Stomach smooth muscle (tissue), 2 donors: ENCODE measurements at regions not wholly inside any gene's neighbourhood (a gene's known extent, or its start where the extent isn't known, plus 50 kb on each side); places are given as distances from the start of the nearest gene placed in this dataset.

Source experiments
- H3K27ac ChIP-seq: one replicate; pipeline ENCODE4 v1.7.0; 2013; ENCODE audit warnings: mild to moderate bottlenecking, low read length, inconsistent platforms
- H3K27me3 ChIP-seq, 2 donors: one replicate each; pipeline ENCODE4 v1.7.0; 2013; ENCODE audit warnings: low read length in 2 of 2; ENCODE audit not compliant: insufficient read depth in 2 of 2, control insufficient read depth in 1 of 2
- H3K36me3 ChIP-seq, 2 donors: one replicate each; pipeline ENCODE4 v1.7.0; 2013; ENCODE audit warnings: low read length in 2 of 2; ENCODE audit not compliant: control insufficient read depth in 2 of 2, insufficient read depth in 2 of 2
- H3K4me1 ChIP-seq: one replicate; pipeline ENCODE4 v1.7.0; 2013; ENCODE audit warnings: low read length; ENCODE audit not compliant: control insufficient read depth, insufficient read depth
- H3K4me3 ChIP-seq, 2 donors: one replicate each; pipeline ENCODE4 v1.7.0; 2013; ENCODE audit warnings: low read length in 2 of 2
- H3K9ac ChIP-seq, 2 donors: one replicate each; pipeline ENCODE4 v1.7.0; 2013; ENCODE audit warnings: low read length in 2 of 2, mild to moderate bottlenecking in 1 of 2
- H3K9me3 ChIP-seq, 2 donors: one replicate each; pipeline ENCODE4 v1.7.0; 2013; ENCODE audit warnings: low read length in 2 of 2; ENCODE audit not compliant: control insufficient read depth in 2 of 2
- donor health status: healthy.
- donor health status: Pancreatic carcinoma.

DNA sequence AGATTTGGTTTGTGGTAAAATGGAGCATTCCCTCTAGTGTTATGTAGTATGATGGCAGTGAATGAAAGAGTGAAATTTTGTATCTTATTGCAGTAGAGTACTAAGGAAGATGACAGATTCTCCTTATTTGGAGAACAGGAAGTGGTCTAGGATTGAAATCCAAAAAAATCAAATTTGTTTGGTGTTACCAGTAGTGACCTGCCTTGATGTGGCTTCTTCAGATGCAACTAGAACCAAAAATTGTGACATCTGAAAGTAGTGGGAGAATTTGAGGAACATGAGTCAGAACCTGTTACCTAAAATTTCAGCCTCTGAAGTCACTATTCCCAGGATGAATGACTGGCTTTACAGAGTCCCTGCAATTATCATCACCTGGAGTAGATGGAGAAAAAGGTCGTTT is 165.9 kb downstream of the KLF5 start:
- H3K9me3 ChIP-seq = no peaks in the 10 kb centered on the region
- no peak overlapping the region for H3K4me3 ChIP-seq
- H3K27me3 ChIP-seq = peaks cover 0 to 3% of the 10 kb centered on the region in 2 donors
- no peak overlapping the region for H3K9ac ChIP-seq
- no peaks in the 10 kb centered on the region for H3K4me1 ChIP-seq
- H3K36me3 ChIP-seq = no peaks in the 10 kb centered on the region
- no peak overlapping the region for H3K27ac ChIP-seq

DNA sequence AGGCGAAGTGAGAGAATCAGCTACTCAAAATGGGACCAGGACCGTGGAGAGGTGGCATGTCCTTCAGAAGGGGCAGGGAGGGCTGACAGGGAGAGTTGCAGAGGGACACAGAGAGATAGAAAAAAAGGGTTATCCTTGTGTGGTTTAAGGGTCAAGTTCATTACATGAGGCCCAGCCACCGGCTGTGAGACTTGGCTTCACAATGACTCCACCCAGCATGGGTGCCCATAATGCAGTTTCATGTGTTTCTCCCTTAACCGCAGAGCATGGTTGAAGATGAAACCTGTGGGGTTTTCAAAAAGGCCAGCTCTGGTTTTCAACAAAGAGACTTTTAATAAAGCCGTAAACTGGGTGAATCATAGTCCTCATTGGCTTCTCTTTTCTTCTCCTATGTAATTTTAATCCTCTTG is 164.6 kb downstream of the KLF5 start:
- no peaks in the 10 kb centered on the region for H3K4me1 ChIP-seq
- H3K4me3 ChIP-seq = no peak overlapping the region
- no peak overlapping the region for H3K9ac ChIP-seq
- H3K27ac ChIP-seq = no peak overlapping the region
- H3K36me3 ChIP-seq = no peaks in the 10 kb centered on the region
- no peaks in the 10 kb centered on the region for H3K9me3 ChIP-seq
- H3K27me3 ChIP-seq = peaks cover 0 to 3% of the 10 kb centered on the region in 2 donors

DNA sequence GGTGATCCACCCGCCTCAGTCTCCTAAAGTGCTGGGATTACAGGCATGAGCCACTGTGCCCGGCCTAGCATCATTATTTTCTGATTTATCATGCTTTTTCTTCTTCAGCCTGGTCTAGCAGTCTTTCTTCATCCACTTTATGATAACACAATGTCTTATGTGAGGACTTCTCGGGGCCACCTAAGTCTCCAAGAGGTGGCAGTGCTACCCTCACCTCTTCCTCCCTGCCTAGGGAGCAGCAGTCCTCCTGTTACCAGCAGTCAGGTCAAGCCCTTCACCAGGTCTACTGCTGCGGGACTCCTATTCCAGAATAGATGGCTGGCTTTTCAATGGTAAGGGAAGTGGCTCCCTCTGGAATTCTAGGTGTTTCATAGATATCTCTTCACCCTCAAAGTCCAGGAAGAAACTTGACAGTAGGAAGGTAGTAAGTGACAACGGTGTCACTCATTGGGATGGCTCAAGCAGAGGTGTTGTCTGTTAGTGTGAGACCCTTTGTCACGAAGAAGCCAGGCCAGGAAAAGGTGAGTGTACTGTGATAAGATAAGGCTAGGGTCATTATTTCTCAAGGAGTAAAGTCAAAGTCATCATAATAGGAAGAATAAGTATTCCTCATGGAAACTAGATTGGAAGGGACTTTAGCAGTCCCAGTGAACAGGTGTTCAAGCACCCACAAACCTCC is 164.0 kb downstream of the KLF5 start:
- Histone ChIP-seq H3K4me3 (no peak overlapping the region), H3K27ac (no peak overlapping the region), H3K27me3 (peaks cover 0 to 3% of the 10 kb centered on the region in 2 donors), H3K9me3 (no peaks in the 10 kb centered on the region), H3K36me3 (no peaks in the 10 kb centered on the region), H3K9ac (no peak overlapping the region), H3K4me1 (no peaks in the 10 kb centered on the region)

DNA sequence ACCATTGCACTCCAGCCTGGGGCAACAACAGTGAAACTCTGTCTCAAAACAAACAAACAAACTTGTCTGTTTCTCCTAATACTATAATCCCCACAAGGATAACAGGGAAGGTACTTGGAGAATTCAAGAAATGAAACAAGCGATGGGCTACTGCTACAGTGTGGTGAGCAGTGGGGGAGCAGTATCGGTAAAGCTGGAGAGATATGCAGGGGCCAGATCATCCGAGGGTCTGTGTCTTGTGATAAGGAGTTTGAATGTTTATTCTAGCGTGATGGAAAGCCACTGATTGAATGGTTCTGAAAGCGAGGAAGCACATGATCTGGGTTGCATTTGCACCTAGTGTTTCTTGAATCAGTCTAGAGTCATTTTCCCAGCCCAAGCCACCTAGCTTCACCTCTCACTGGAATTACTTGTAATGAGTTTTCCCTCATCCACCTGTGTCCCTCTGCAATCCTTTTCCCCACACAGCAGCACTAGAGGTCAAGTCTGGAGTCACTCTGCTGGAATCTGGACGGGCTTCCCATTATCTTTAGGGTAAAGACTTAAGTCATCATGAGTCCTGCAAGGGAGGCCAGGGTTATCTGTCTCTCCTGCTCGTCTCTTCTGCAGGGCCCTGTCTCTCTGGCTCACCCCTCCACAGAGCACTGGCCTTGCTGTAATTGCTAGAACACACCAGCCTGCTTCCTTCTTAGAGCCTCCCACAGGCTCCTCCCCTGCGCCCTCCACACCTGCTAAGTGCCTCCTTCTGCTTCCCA is 162.3 kb downstream of the KLF5 start:
- H3K9me3 ChIP-seq = no peaks in the 10 kb centered on the region
- H3K27ac ChIP-seq = no peak overlapping the region
- no peak overlapping the region for H3K9ac ChIP-seq
- no peaks in the 10 kb centered on the region for H3K36me3 ChIP-seq
- H3K4me1 ChIP-seq = no peaks in the 10 kb centered on the region
- H3K27me3 ChIP-seq = peaks cover 0 to 3% of the 10 kb centered on the region in 2 donors
- H3K4me3 ChIP-seq = no peak overlapping the region

DNA sequence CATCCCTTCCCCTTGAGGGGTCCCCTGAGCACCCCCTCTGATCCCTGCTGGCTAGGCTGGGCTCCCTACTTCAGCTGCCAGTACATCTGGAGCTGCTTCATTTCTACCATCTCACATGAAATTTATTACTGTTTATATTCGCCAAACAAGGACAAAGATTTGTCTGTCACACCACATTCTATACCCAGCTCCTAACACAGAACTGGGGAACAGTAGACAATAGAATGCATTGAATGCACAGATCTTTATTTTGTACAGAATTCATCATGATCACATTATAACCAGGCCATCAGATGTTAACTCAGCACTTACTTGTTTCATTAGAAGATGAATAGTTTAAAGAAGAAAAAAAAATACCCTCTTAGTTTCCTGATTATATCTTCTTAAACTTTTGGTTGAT is 159.4 kb downstream of the KLF5 start:
- Histone ChIP-seq H3K36me3 (no peaks in the 10 kb centered on the region), H3K9ac (no peak overlapping the region), H3K9me3 (no peaks in the 10 kb centered on the region), H3K4me3 (no peak overlapping the region), H3K4me1 (no peaks in the 10 kb centered on the region), H3K27ac (no peak overlapping the region), H3K27me3 (peaks cover 0 to 3% of the 10 kb centered on the region in 2 donors)

DNA sequence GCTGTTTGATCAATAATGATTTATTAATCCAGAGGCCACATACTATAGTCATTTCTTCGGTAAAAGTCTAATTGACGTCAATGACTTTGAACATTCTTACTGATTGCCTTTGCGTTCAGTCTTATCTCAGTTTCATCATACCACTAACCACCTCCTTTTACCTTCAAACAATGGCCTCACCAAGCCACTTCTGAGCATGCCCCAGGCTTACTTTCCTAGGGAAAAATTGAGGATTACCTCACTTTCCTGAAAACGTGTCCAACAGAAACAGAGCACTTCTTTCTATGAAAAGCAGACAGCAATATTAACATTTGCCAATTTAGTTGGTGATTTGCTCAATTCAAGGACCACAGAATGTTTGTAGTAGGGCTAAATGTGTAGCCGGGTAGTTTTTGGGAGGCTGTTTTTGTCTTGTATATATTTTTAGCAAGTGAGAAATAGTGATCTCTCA is 157.6 kb downstream of the KLF5 start:
- no peak overlapping the region for H3K9ac ChIP-seq
- H3K27me3 ChIP-seq = peaks cover 0 to 3% of the 10 kb centered on the region in 2 donors
- no peaks in the 10 kb centered on the region for H3K36me3 ChIP-seq
- no peak overlapping the region for H3K4me3 ChIP-seq
- no peaks in the 10 kb centered on the region for H3K9me3 ChIP-seq
- no peaks in the 10 kb centered on the region for H3K4me1 ChIP-seq
- H3K27ac ChIP-seq = no peak overlapping the region

DNA sequence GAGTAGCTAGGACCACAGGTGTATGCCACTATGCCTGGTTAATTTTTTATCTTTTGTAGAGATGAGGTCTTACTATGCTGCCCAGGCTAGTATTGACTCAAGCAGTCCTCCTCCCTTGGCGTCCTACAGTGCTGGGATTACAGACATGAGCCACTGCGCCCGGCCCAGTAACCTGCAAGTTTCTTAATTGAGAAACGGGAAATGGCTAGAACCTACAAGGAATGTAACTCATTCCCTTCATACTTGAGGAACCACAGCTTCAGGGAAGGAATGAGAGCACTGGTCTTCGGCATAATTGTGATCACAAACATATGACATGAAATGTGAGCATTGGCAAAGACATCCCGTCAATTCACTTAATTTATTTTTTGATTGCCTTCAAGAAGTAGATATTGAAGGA is 157.0 kb downstream of the KLF5 start:
- Histone ChIP-seq H3K27ac (no peak overlapping the region), H3K9ac (no peak overlapping the region), H3K4me1 (no peaks in the 10 kb centered on the region), H3K36me3 (no peaks in the 10 kb centered on the region), H3K27me3 (no peaks in the 10 kb centered on the region), H3K4me3 (no peak overlapping the region), H3K9me3 (no peaks in the 10 kb centered on the region)

DNA sequence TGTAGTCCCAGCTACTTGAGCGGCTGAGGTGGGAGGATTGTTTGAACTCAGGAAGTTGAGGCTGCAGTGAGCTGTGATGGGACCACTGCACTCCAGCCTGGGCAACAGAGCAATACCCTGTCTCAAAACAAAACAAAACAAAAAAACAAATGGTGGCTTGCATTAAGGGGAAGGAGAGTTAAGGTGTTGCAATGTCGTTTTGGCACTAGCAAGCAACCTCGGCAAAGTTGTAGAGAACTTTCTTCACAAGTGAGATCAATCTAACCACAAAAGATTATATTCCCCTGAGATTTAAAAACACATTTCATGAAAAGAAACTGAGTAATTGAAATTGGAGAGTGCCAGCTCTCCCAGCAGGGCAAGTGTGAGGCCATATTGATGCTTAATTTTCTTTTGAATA is 153.7 kb downstream of the KLF5 start:
- Histone ChIP-seq H3K27ac (no peak overlapping the region), H3K9me3 (no peaks in the 10 kb centered on the region), H3K4me1 (no peaks in the 10 kb centered on the region), H3K9ac (no peak overlapping the region), H3K27me3 (no peaks in the 10 kb centered on the region), H3K36me3 (no peaks in the 10 kb centered on the region), H3K4me3 (no peak overlapping the region)

DNA sequence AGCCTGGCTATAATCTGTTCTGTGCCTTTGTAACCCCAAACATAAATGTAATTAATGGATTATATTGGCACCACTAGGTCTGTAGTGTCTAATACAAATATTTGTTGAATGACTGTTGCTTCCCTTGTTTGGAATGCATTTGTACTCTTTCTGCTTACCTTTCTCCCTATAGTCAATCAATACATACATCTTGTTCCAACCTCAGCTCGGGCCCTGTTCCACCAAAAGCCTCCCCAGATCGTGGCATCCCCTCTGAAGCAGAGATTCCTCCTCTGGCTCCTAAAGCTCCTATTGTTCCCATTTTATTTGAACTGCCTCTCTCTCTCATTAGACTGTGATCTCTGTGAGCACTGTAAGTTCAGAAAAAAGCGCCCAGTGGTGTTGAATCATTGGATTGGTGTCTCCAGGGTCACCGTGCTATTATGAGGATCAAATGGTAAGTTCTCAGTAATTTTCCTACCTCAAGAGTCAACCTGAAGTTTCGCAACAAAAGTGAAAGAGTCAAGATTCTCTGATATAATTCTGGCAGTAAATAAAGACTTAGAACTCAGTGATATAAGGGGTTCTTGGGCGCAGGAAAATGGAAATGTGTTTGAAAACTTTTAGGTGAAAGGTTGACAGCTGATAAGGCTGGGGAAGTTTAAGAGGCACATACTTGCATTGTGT is 151.5 kb downstream of the KLF5 start:
- Histone ChIP-seq H3K27ac (no peak overlapping the region), H3K9me3 (no peaks in the 10 kb centered on the region), H3K4me1 (no peaks in the 10 kb centered on the region), H3K9ac (no peak overlapping the region), H3K4me3 (no peak overlapping the region), H3K27me3 (no peaks in the 10 kb centered on the region), H3K36me3 (no peaks in the 10 kb centered on the region)

DNA sequence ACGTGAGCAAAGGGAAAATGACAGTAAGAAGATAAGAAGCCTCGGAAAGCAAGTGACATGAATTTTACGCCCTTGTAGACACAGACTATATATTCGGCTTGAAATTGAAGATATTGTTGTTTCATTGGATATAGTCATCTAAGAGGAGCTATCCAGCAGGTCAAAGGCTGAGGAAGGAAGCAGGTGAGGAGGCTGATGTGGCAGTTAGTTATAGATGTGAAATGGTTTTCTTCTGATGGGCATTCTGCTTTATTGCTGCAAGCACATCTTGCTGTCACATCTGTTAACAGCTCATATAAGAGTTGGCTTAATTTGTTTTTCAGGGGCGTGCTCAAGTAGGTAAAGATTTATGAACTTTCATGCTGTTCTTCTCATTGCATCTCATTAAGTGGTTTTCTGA is 146.1 kb downstream of the KLF5 start:
- H3K36me3 ChIP-seq = no peaks in the 10 kb centered on the region

DNA sequence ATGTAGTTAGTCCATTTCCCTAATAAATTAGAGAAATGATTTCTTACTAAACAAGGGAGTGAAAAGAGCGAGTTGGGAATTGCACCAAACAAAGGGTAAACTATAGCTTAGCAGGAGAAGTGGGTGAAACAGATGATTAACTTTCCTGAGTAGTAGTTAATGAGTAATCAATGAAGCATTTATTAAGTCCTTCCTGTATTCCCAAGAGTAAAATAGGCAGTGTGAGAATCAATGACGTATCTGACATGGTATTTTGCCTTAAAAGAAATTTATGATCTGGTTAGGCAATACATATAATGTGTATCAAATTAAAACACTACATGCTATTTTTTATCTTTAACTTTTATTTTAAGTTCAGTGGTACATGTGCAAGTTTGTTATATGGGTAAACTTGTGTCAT is 142.8 kb downstream of the KLF5 start:
- Histone ChIP-seq H3K4me1 (no peaks in the 10 kb centered on the region), H3K27me3 (no peaks in the 10 kb centered on the region), H3K4me3 (no peak overlapping the region), H3K27ac (no peak overlapping the region), H3K36me3 (no peaks in the 10 kb centered on the region), H3K9me3 (no peaks in the 10 kb centered on the region), H3K9ac (no peak overlapping the region)

More for the DNA sequence above, 146.1 kb downstream of the KLF5 start:
- H3K27me3 ChIP-seq = no peaks in the 10 kb centered on the region
- H3K27ac ChIP-seq = no peak overlapping the region
- H3K9me3 ChIP-seq = no peaks in the 10 kb centered on the region
- no peak overlapping the region for H3K9ac ChIP-seq
- no peak overlapping the region for H3K4me3 ChIP-seq
- no peaks in the 10 kb centered on the region for H3K4me1 ChIP-seq
